ENCODE measurements at regions not wholly inside any gene's neighbourhood (a gene's known extent, or its start where the extent isn't known, plus 50 kb on each side); places are given as distances from the start of the nearest gene placed in this dataset.

DNA sequence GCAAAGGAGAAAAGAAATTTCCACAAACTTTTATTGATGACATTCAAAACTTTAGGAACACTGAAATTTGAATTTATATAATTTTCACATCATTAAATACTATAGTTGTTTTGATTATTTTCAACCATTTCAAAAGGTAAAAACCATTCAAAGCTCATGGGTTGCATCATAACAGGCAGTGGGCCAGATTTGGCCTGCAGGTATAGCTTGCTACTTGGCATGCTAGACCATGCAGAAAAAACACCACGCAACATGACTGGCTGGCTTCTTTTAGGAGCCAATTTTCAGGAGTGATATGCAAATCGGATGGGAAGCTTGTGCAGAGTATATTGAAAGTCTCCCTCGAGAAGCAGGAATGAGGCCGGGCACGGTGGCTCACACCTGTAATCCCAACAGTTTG lies 144.8 kb downstream of the GLUL start:
- POLR2A ChIA-PET, result no interaction called here

DNA sequence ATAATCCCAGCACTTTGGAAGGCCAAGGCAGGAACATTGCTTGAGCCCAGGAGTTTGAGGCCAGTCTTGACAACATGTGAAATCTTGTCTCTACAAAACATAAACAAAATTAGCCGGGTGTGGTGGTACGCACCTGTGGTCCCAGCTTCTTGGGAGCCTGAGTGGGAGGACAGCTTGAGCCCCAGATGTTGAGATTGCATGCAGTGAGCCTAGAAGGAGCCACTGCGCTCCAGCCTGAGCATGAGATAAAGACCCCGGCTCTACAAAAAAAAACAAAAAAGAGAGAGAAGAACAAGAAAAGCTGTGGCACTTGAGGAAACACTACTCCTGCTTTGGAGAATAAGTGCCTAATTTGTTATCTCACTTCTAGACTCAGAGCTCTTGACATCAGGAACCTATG lies 146.6 kb downstream of the GLUL start:
- H3K27me3 ChIP-seq (replicated peaks in 1 of 4; ENCODE audit: control extremely low read depth in 1 of 4, control insufficient read depth in 3 of 4, insufficient read depth in 4 of 4, low read length in 3 of 4), result peaks cover 0 to 4% (median 0%) of the 10 kb centered on the region in 4 experiments
- no peaks in the 10 kb centered on the region for H3K36me3 ChIP-seq (replicated peaks in 1 of 2; ENCODE audit: control extremely low read depth in 1 of 2, control insufficient read depth in 1 of 2, extremely low read depth in 1 of 2, insufficient read depth in 2 of 2, low read length in 1 of 2)
- Mint-ChIP-seq H3K27me3 (peaks cover 21% of the 10 kb centered on the region), H3K4me3 (no peak overlapping the region), H3K4me1 (no peaks in the 10 kb centered on the region), H3K27ac (no peak overlapping the region), H3K9me3 (ENCODE audit: insufficient read depth) (no peaks in the 10 kb centered on the region)
- ATAC-seq (ENCODE audit: low read depth), result no peak
- no peak for DNase-seq
- H3K4me2 ChIP-seq (replicated peaks; ENCODE audit: low read depth, low read length, poor library complexity, severe bottlenecking), result no peak overlapping the region
- TF ChIP-seq CTCF (IDR thresholded peaks at IDR 0.05) (no peak), EZH2 (IDR thresholded peaks at IDR 0.05; ENCODE audit: borderline replicate concordance, insufficient read depth, low read depth, low read length, poor library complexity, severe bottlenecking) (no peak)
- ChIA-PET CTCF (interaction anchor here (0.7 kb wide), 1 partner anchor 13 kb away, joined by 3 read pairs; no protein-coding TSS in a partner anchor), POLR2A (no interaction called here)
- no peaks in the 10 kb centered on the region for H3K79me2 ChIP-seq (ENCODE audit: control insufficient read depth, insufficient read depth, low read length)
- intact Hi-C loops (cut with micrococcal nuclease), result no loop called here
- H3K4me3 ChIP-seq (ENCODE audit: control extremely low read depth in 1 of 5, extremely low read depth in 1 of 5, insufficient read depth in 1 of 5, low read depth in 2 of 5, low read length in 4 of 5), result no peak overlapping the region
- H3K27ac ChIP-seq (ENCODE audit: low read length in 2 of 2), result no peak overlapping the region
- H3K9me3 ChIP-seq (ENCODE audit: control extremely low read depth in 1 of 3, control insufficient read depth in 2 of 3, insufficient read depth in 1 of 3, low read length in 2 of 3), result no peaks in the 10 kb centered on the region
- H3K4me1 ChIP-seq (ENCODE audit: control insufficient read depth in 2 of 2, insufficient read depth in 2 of 2, low read length in 2 of 2), result no peaks in the 10 kb centered on the region
- no peak overlapping the region for H3K9ac ChIP-seq (ENCODE audit: low read length)
- no peak overlapping the region for H2AFZ ChIP-seq (ENCODE audit: insufficient read depth, low read depth, low read length, poor library complexity, severe bottlenecking)
- no peaks in the 10 kb centered on the region for H4K20me1 ChIP-seq (ENCODE audit: control insufficient read depth, insufficient read depth, low read length, poor library complexity, severe bottlenecking)
- WGBS (ENCODE audit: insufficient coverage), result 98% methylated on average over 4 of the region's 4 CpGs

More for the DNA sequence above, 144.8 kb downstream of the GLUL start:
- H3K27ac Mint-ChIP-seq, result no peak overlapping the region
- Histone ChIP-seq H3K27ac (ENCODE audit: low read length in 2 of 2) (no peak overlapping the region), H3K4me2 (replicated peaks; ENCODE audit: low read depth, low read length, poor library complexity, severe bottlenecking) (no peak overlapping the region), H4K20me1 (ENCODE audit: control insufficient read depth, insufficient read depth, low read length, poor library complexity, severe bottlenecking) (no peaks in the 10 kb centered on the region), H3K27me3 (replicated peaks in 1 of 4; ENCODE audit: control extremely low read depth in 1 of 4, control insufficient read depth in 3 of 4, insufficient read depth in 4 of 4, low read length in 3 of 4) (no peaks in the 10 kb centered on the region), H2AFZ (ENCODE audit: insufficient read depth, low read depth, low read length, poor library complexity, severe bottlenecking) (no peak overlapping the region), H3K9me3 (ENCODE audit: control extremely low read depth in 1 of 3, control insufficient read depth in 2 of 3, insufficient read depth in 1 of 3, low read length in 2 of 3) (no peaks in the 10 kb centered on the region), H3K36me3 (replicated peaks in 1 of 2; ENCODE audit: control extremely low read depth in 1 of 2, control insufficient read depth in 1 of 2, extremely low read depth in 1 of 2, insufficient read depth in 2 of 2, low read length in 1 of 2) (no peaks in the 10 kb centered on the region), H3K4me3 (ENCODE audit: control extremely low read depth in 1 of 5, extremely low read depth in 1 of 5, insufficient read depth in 1 of 5, low read depth in 2 of 5, low read length in 4 of 5) (no peak overlapping the region), H3K79me2 (ENCODE audit: control insufficient read depth, insufficient read depth, low read length) (no peaks in the 10 kb centered on the region), H3K4me1 (ENCODE audit: control insufficient read depth in 2 of 2, insufficient read depth in 2 of 2, low read length in 2 of 2) (no peaks in the 10 kb centered on the region), H3K9ac (ENCODE audit: low read length) (no peak overlapping the region)
- no peak for ATAC-seq (ENCODE audit: low read depth)
- no peak for DNase-seq
- intact Hi-C loops (cut with micrococcal nuclease), result no loop called here
- H3K9me3 Mint-ChIP-seq (ENCODE audit: insufficient read depth), result no peaks in the 10 kb centered on the region
- TF ChIP-seq EZH2 (IDR thresholded peaks at IDR 0.05; ENCODE audit: borderline replicate concordance, insufficient read depth, low read depth, low read length, poor library complexity, severe bottlenecking) (no peak), CTCF (IDR thresholded peaks at IDR 0.05) (no peak)
- no peaks in the 10 kb centered on the region for H3K4me1 Mint-ChIP-seq
- WGBS (ENCODE audit: insufficient coverage), result 91% methylated on average over 5 of the region's 5 CpGs
- H3K27me3 Mint-ChIP-seq, result peaks cover 16% of the 10 kb centered on the region
- no peak overlapping the region for H3K4me3 Mint-ChIP-seq
- CTCF ChIA-PET, result no interaction called here

Measured in B cell (primary cell).